ENCODE measurements at regions not wholly inside any gene's neighbourhood (a gene's known extent, or its start where the extent isn't known, plus 50 kb on each side); places are given as distances from the start of the nearest gene placed in this dataset.
A peak's percentile ranks its signal among the peaks of the same experiment; 100 is the strongest.

DNA sequence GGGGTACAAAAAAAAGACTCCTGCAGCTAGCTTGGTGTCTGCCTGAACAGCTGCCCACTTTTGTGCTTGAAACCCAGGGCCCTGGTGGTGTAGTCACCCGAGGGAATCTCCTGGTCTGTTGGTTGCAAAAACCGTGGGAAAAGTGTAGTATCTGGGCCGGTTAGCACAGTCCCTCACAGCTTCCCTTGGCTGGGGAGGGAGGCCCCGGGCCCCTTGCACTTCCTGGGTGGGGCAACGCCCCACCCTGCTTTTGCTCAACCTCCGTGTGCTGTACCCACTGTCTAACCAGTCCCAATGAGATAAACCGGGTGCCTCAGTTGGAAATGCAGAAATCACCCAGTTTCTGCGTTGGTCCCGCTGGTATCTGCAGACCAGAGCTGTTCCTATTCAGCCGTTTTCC lies 211.7 kb upstream of the ZPLD1 start:
- TF ChIP-seq, protein P1, sequence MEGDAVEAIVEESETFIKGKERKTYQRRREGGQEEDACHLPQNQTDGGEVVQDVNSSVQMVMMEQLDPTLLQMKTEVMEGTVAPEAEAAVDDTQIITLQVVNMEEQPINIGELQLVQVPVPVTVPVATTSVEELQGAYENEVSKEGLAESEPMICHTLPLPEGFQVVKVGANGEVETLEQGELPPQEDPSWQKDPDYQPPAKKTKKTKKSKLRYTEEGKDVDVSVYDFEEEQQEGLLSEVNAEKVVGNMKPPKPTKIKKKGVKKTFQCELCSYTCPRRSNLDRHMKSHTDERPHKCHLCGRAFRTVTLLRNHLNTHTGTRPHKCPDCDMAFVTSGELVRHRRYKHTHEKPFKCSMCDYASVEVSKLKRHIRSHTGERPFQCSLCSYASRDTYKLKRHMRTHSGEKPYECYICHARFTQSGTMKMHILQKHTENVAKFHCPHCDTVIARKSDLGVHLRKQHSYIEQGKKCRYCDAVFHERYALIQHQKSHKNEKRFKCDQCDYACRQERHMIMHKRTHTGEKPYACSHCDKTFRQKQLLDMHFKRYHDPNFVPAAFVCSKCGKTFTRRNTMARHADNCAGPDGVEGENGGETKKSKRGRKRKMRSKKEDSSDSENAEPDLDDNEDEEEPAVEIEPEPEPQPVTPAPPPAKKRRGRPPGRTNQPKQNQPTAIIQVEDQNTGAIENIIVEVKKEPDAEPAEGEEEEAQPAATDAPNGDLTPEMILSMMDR (IDR thresholded peaks at IDR 0.05) = no peak
- TF ChIP-seq POLR2A (IDR thresholded peaks at IDR 0.05) = no peak
- no peak for TF ChIP-seq POLR2AphosphoS5 (IDR thresholded peaks at IDR 0.05; ENCODE audit: insufficient read depth in 1 of 2, low read depth in 1 of 2)
- no peak for DNase-seq (ENCODE audit: extremely low spot score in 2 of 2)
- Histone ChIP-seq H3K27ac (no peak overlapping the region), H3K4me3 (no peak overlapping the region), H3K36me3 (no peaks in the 10 kb centered on the region), H3K9me3 (no peaks in the 10 kb centered on the region), H3K27me3 (no peaks in the 10 kb centered on the region), H3K4me1 (no peaks in the 10 kb centered on the region)
- intact Hi-C loops (cut with DNase I) = no loop called here

GRCh38 chr3:102224171-102224570 lies 210.6 kb upstream of the ZPLD1 start:
- H3K4me3 ChIP-seq = no peak overlapping the region
- no peak overlapping the region for H3K27ac ChIP-seq
- no peak for DNase-seq (ENCODE audit: extremely low spot score in 2 of 2)
- intact Hi-C loops (cut with DNase I) = no loop called here
- TF ChIP-seq, protein P1 (IDR thresholded peaks at IDR 0.05) = no peak
- TF ChIP-seq POLR2AphosphoS5 (IDR thresholded peaks at IDR 0.05; ENCODE audit: insufficient read depth in 1 of 2, low read depth in 1 of 2) (no peak), POLR2A (IDR thresholded peaks at IDR 0.05) (no peak)
- no peaks in the 10 kb centered on the region for H3K4me1 ChIP-seq
- H3K9me3 ChIP-seq = no peaks in the 10 kb centered on the region
- no peaks in the 10 kb centered on the region for H3K27me3 ChIP-seq
- H3K36me3 ChIP-seq = no peaks in the 10 kb centered on the region

- Histone ChIP-seq H3K4me3 (no peak overlapping the region), H3K27ac (no peak overlapping the region), H3K36me3 (no peaks in the 10 kb centered on the region), H3K4me1 (no peaks in the 10 kb centered on the region), H3K27me3 (no peaks in the 10 kb centered on the region), H3K9me3 (no peaks in the 10 kb centered on the region)
- intact Hi-C loops (cut with DNase I) = loop anchor here (5.0 kb wide), 1 partner anchor 418 kb away; no protein-coding TSS in a partner anchor
- TF ChIP-seq POLR2A (IDR thresholded peaks at IDR 0.05) = no peak
- TF ChIP-seq, protein P1 (IDR thresholded peaks at IDR 0.05) = no peak
- no peak for TF ChIP-seq POLR2AphosphoS5 (IDR thresholded peaks at IDR 0.05; ENCODE audit: insufficient read depth in 1 of 2, low read depth in 1 of 2)
- DNase-seq (ENCODE audit: extremely low spot score in 2 of 2) = no peak
Observed at GRCh38 chr3:102225005-102225404, 209.8 kb upstream of the ZPLD1 start.

GRCh38 chr3:102225407-102226132 lies 209.2 kb upstream of the ZPLD1 start:
- intact Hi-C loops (cut with DNase I) = loop anchor here (5.0 kb wide), 1 partner anchor 418 kb away; no protein-coding TSS in a partner anchor
- H3K27me3 ChIP-seq = no peaks in the 10 kb centered on the region
- no peaks in the 10 kb centered on the region for H3K36me3 ChIP-seq
- TF ChIP-seq, protein P1 (IDR thresholded peaks at IDR 0.05) = peak; percentile 19 to 56 (median 51)
- TF ChIP-seq POLR2A (IDR thresholded peaks at IDR 0.05) = no peak
- H3K9me3 ChIP-seq = no peaks in the 10 kb centered on the region
- H3K4me1 ChIP-seq = no peaks in the 10 kb centered on the region
- DNase-seq (ENCODE audit: extremely low spot score in 2 of 2) = no peak
- no peak overlapping the region for H3K4me3 ChIP-seq
- H3K27ac ChIP-seq = no peak overlapping the region

GRCh38 chr3:102226463-102226862 lies 208.4 kb upstream of the ZPLD1 start:
- TF ChIP-seq, protein P1 (IDR thresholded peaks at IDR 0.05) = no peak
- TF ChIP-seq POLR2A (IDR thresholded peaks at IDR 0.05) (no peak), POLR2AphosphoS5 (IDR thresholded peaks at IDR 0.05; ENCODE audit: insufficient read depth in 1 of 2, low read depth in 1 of 2) (no peak)
- no peak for DNase-seq (ENCODE audit: extremely low spot score in 2 of 2)
- Histone ChIP-seq H3K27me3 (no peaks in the 10 kb centered on the region), H3K9me3 (no peaks in the 10 kb centered on the region), H3K27ac (no peak overlapping the region), H3K4me1 (no peaks in the 10 kb centered on the region), H3K4me3 (no peak overlapping the region), H3K36me3 (no peaks in the 10 kb centered on the region)
- intact Hi-C loops (cut with DNase I) = loop anchor here (5.0 kb wide), 1 partner anchor 419 kb away; no protein-coding TSS in a partner anchor
